HG03108 (cell line): ENCODE measurements at regions not wholly inside any gene's neighbourhood (a gene's known extent, or its start where the extent isn't known, plus 50 kb on each side); places are given as distances from the start of the nearest gene placed in this dataset.
"Not testable (repeated sequence)": the region's sequence is repeated elsewhere in the genome, so short reads cannot be mapped to it uniquely, and the experiment has no call there.

Experiments
- ATAC-seq: cut with Tn5 transposase; IDR thresholded peaks from one replicate; pipeline ENCODE4 v1.9.1; 2021; ENCODE audit warnings: moderate library complexity; ENCODE audit not compliant: unreplicated experiment

DNA sequence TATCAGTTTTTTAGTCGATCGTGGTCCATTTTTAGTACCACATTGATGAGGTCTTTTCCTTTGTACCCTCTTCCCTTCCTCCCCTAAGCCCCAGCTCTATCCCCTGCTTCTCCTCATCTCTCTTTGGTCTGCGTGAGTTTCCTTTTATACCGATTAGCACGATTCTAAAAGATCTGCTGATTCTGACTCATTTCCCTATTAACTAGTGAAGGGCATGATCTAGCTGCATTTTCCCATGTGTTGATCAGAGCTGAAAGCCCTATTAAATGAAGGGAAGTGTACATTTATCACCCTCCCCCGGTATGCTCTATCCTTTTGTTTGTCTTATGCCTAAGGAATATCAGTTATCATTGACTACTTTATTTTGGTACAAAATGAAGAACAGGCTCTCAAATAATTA is 181.7 kb upstream of the NPY2R start:
- ATAC-seq: no peak

DNA sequence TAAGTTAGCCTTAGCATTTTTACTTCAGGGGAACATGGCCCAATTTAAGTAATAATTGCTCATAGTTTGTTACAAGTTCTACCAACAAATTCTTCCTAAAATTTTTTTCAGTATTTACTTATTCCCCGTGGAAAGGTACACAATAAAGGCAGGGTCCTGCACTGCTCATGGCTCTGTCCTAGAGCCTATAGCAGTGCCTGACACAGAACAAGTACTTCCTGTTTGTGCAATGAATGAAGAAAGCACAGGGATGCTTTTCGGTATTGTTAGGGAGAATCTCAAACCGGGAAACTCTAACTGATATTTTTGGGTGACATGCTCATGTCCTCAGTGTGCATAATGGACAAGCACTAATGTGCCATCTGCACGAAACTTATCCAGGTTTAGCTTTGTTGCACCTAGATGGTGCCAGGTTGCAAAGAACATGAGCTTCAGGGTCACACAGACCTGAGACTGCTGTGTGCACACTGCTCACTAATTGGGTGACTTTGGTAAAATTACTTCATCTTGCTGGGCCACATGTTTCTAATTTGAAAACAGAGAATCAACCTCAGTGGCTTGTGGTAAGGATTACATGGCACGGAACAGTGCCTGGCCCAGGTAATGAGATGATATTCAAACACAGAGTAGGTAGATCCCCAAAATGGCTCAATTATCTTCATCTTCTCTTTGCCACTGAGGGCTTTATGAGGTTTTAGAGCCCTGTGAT is 175.8 kb upstream of the NPY2R start:
- ATAC-seq: no peak

DNA sequence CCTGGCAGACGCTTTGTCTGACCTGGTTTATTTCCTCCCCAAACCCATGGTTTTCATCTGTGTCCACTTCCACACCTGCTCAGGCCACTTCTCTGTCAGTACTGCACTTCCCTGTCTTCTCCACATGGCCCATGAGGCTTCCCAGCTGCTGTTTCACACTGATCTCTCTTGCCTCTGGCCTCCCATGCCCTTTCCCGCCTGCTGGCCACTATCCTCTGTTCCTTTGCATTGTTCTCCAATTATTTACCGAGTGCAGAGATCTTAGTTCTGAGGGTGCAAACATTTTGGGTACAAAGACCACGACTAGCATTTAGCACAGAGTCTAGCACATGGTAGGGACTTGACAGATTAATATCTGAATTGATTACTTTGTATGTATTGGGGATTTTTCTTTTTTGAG is 174.8 kb upstream of the NPY2R start:
- no peak for ATAC-seq

DNA sequence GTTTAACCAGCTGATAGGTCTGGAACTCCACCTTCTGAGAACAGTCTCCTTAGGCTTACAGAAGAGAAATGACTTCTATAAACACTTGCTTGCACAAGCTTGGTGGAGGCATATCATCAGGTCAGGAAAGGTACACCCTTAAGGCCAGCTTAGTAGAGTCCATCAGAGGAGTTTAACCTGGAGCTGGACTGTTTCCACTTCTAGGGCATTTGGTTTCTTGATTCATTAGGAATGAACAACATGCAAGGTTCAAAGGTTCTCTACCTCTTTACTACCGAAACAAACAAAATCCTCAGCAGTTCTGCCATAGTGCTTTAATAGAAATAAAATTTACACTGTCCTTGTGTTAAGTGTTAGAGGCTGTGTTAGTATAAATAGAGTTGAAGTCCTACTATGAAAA is 171.4 kb upstream of the NPY2R start:
- ATAC-seq: no peak

DNA sequence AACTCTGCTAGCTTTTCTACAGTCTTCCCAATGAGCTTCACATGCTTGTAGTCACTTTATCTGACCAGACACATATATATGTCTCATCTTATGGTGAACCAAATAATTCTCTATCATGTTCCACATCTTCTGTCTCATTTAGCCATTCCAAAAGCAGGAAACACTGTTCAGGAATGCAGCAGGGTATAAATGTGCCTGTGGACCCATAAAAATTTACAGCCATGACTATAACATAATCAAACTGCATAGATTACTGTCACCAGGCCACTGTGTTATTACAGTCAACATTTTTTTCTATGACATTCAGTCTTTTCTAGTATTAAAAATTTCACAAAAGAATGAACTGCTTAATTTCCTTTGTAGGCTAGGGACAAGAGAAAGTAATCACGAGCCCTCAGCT is 170.0 kb upstream of the NPY2R start:
- ATAC-seq: no peak

DNA sequence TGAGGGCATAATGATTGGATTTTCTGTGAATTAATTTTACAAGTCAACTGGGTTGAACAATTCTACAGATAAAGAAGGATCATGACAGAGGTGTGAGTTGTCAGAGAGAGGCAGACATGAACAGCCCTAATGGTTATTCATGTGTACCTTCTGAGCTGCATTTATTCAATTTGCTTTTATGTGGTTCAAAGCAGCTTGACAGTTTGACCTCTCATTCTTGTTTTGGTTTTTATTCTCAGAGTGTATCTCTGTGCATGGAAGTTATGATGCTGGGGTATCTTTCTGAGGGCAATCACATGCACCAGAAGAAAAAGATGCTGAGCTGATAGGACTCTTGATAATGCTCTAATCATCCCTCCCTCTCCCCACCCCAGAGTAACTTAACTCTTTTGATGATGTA is 169.3 kb upstream of the NPY2R start:
- ATAC-seq: no peak

DNA sequence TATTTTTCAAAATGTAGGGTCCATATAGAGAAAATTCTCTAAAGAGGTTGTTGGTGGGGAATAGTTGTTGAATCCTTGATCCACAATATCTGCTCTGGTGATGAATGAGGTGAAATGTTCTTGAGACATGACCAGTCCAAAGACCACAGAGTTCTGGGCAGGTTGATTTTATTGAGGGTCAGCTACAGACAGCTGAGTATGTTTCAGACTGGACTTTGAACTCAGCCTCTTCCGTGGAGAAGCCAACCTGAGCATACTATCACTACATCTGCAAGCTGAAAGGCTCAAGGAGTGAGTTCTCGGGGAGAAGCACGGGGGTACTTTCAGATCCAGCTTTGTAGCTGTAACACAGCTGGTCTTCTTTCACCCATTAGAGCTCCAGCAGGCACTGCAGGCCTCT is 168.4 kb upstream of the NPY2R start:
- ATAC-seq: no peak

DNA sequence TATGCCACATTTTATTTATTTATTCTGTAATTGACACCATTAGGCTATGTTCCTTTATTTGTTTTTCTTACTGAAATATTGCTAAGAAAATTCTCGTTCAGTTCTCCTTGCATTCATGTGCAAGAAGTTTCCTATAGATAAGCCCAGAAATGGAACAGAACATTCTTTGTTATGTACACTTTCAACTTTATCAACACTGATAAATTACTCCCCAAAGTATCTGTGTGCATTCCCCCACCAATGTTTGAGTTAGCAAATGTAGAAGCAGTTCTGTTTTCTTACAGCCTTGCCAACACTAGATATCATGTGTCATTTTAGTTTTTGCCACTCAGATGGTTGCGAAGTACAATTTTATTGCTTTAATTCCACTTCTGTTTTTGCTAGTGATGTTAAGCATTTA is 166.4 kb upstream of the NPY2R start:
- no peak for ATAC-seq

DNA sequence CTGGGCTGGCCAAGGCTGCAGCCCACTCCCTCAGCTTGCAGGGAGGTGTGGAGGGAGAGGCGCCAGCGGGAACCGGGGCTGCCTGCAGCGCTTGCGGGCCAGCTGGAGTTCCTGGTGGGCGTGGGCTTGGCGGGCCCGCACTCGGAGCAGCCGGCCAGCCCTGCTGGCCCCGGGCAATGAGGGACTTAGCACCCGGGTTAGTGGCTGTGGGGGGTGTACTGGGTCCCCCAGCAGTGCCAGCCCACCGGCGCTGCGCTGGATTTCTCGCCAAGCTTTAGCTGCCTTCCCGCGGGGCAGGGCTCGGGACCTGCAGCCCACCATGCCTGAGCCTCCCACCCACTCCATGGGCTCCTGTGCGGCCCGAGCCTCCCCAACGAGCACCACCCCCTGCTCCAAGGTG is 164.2 kb upstream of the NPY2R start:
- ATAC-seq: not testable (repeated sequence)

DNA sequence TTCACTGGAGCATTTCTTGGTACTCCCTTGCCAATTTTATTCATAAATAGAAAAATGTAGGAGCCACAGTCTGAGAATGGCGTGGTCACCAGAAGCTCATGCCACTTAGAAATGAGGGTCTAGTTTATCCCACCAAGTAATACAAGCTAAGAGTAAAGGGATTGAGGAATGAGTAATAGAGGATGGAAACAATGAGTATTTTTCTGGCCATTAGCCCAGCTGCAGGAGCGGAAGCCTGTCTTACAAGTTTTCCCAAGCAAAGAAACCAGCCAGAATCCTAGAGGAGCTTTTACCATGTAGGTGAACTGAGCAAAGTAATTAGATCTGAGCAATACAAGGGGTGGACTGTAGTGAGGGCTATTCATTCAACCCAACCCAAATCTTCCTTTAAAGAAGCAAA is 160.7 kb upstream of the NPY2R start:
- ATAC-seq: no peak

DNA sequence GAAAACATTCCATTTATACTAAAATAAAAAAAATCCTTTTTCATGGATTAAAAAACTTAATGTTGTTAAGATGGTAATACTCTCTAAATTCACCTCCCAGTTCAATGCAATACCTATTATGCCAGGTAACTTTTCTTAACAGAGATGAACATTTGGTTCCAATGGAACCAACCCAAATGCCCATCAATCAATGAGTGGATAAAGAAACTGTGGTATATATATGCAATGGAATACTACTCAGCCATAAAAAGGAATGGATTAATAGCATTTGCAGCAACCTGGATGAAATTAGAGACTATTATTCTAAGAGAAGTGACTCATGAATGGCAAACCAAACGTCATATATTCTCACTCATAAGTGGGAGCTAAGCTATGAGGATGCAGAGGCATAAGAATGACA is 154.4 kb upstream of the NPY2R start:
- not testable (repeated sequence) for ATAC-seq

DNA sequence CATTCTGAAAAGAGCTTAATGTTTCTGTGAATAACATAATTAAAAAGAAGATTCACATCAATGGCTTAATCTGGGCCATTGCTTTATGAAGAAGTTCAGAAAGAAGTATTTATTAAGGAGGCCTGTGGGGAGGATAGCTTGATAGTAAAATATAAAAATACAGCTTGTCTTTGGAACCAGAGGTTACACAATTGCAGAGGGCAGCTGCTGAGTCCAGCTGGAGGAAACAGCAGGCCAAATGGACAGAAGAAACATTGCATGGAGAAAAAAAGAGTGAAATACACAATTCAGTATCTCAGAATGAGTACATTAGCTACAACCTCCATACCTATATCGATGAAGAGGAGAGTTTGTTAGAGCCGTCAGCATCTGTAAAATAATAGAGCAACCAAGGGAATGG is 148.0 kb upstream of the NPY2R start:
- ATAC-seq: no peak

DNA sequence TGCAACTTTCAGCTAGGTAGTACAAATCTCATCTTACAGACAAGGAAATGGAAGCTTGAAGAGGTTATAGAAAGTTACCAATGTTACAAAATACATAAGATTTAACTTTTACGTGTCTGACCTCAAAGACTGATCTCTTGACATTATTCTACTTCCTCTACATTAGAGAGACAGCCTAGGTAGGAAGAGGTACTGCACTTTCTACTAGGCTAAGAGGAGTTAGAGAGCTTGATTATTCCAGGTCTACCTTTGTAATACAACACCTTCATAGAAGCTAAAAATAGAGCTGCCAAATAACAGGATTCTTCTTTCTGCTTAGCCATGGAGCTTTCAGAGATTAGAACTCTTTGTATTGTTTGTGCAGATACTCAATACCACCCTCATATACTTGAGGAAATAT is 147.6 kb upstream of the NPY2R start:
- no peak for ATAC-seq

DNA sequence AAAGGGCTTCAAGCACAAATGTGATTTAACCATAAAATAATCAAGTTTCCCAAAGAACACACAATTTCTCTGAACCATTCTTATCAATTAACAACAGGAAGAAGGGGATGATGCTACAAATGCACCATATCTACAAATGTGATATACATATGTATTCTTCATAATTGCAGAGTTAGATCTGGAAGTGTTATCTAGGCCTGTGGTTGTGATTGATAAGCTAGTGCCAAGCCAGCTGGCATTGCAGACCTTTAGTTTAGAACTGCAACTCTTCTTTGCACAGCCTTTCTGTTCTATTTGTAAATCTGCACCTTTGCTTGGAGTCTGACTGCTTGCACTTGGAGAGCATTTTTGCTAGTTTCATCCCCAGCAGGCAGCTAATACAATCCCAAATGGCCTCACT is 145.5 kb upstream of the NPY2R start:
- ATAC-seq: no peak

DNA sequence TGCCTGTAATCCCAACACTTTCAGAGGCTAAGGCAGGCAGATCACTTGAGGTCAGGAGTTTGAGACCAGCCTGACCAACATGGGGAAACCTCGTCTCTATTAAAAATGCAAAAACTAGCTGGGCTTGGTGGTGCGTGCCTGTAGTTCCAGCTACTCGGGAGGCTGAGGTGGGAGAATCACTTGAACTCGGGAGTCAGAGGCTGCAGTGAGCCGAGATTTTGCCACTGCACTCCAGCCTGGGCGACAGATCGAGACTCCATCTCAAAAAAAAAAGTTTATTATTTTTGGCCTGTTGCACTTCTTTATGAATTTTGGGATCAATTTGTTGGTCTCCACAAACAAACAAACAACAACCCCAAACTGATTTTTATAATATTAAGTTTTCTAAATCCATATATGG is 143.5 kb upstream of the NPY2R start:
- not testable (repeated sequence) for ATAC-seq

DNA sequence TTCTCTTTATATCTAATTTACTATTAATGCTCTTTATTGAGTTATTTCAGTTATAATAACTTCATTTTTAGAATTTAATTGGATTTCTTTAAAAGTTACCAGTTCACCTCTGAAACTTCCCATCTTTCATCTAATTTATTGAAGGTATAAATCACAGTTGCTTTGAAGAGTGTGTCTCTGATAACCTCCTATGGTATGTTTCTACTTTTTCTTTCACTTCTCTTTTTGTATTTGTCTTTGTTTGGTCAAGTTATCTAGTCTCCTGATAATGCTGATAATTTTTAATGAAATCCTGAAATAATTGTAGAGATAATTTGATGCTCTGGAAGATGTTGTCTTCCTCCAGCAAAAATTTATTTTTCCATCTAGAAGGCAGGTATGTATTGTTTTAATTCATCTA is 141.6 kb upstream of the NPY2R start:
- ATAC-seq: no peak

DNA sequence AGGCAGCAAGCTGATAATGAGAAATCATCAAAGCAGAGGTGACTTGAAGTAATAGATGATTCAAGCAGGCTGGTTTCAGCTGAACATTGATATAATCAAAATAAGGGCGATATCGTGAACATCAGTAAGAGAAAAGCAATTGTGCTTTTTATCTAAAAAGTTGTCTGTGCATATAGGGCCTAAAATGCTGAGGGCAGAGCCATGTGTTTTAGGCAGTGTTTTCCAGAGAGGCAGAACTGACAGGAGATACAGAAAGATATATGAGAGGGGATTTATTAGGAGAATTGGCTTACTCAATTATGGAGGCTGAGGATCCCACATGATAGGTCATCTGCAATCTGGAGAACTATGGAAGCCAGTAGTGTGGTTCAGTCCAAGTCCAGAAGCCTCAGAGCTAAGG is 136.5 kb upstream of the NPY2R start:
- no peak for ATAC-seq

DNA sequence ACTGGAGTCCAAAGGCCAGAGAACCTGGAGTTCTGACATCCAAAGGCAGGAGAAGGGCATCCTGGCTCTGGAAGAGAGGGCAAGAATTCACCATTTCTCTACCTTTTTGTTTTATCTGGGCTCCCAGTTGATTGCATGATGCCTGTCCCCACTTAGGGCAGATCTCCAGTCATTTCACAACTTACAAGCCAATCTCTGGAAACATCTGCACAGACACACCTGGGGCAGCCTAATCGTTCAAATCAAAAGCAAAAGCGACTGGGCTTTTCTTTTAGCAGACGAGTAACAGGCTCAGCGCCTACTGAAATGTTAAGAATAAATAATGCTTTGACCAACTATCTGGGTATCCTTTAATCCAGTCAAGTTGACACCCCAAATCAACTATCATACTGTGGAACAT is 136.0 kb upstream of the NPY2R start:
- ATAC-seq: no peak

DNA sequence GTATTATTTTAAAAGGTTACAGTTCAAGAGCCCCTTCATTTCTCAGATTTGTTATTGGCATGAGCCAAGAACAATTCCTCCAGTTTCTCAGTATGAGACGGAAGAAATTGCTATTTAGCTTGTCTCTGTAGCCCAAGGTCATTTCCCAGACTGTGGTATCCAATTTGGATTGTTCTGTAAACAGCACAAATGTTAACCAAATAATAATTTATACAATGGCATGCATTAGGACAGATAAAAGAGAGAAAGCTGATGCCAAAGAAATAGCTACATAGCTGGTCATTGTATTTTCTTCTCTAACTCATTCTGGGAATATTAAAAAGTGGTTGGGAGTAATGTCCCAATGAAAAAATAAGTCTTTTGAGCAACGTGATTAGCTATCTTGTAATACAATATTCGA is 134.6 kb upstream of the NPY2R start:
- ATAC-seq: no peak

DNA sequence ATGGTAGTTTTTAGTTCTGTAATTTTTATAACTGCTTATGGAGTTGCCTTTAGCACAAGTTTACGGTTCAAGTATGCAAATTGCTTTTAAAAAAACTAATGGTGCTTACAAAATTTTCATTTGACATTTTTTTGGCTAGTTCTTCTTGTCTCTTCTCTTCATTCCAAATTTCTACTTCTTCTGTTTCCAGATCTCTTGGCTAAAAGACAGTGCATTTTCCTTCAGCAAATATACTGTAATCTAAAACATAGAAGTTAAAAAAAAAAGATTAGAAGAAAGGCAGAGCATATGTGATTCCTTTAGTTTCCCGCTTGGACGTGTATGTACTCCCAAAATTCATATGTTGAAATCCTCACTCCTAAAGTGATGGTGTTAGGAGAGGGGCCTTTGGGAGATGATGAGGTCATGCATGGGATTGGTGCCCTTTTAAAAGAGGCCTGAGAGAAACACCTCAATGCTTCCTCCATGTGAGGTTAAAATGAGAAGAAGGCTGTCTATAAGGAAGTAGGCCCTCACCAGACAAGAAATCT is 132.1 kb upstream of the NPY2R start:
- no peak for ATAC-seq

DNA sequence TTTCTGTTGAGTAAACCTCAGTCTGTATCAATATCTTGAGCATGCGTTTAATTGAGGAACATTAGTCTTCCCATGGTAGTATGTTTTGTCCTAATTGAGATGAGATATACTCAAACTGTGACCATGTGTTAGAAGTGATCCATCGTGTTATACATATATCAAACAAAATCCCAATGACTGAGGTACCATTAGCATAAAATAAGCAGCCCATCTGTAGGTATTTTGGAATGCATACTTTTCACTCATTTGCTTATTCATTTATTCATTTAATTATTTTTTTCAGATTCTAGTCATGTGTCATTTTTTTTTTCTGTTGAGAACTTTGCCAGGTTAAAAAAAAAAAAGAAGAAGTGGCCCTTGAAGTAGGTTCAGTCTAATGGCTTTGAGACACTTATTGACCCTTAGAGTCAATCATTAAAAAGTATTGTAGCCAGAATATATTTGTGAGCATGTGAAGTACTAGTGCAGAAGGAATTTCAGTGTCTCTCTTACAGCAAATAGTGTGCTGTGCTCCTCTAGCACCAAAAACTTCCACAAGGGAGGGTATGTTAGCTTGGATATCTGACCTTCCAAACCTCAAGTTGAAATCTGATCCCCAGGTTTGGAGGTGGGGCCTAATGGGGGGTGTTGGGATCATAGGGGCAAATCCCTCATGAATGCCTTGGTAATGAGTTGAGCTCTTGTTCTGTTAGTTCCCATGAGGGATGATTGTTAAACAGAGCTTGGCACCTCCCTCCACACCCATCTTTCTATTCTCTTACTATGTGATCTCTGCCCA is 130.8 kb upstream of the NPY2R start:
- ATAC-seq: no peak

DNA sequence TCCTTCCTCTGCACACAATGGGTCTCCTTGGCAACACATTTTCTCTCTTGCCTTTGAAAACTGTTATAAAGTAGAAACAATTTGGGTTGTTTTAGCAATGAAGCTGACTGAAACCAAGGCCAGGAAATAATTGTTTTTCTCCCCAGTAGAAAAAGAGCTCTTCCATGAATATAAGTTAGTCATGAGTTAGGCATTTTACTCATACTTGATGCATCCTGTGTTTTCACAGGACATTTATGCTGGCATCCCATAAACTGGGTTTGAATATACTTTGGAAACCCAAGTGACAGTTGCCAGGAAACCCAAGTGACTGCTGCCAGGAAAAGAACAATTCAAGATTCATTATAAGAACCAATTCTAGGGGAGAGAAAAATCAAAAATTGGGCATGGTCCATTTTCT is 128.6 kb upstream of the NPY2R start:
- no peak for ATAC-seq

DNA sequence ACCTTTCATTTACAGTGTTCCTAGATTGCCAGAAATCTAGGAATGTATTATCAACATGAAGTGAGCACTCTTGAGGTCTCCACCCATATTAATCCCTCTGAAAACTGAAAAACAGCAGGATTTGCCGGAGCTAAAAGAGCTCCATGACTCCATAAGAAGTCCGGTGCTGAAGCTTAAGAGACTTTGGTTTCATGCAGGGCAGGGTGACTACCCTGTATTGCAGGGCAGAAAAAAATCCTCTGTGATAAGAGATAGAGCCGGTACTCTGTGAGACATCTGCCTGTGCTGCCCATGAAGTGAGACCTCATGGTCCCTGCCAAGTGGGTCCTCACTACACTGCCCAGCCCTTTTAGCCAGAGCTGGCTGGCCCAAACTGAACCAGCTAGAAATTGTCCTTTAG is 127.2 kb upstream of the NPY2R start:
- no peak for ATAC-seq
